ENCODE measurements at regions not wholly inside any gene's neighbourhood (a gene's known extent, or its start where the extent isn't known, plus 50 kb on each side); places are given as distances from the start of the nearest gene placed in this dataset.

DNA sequence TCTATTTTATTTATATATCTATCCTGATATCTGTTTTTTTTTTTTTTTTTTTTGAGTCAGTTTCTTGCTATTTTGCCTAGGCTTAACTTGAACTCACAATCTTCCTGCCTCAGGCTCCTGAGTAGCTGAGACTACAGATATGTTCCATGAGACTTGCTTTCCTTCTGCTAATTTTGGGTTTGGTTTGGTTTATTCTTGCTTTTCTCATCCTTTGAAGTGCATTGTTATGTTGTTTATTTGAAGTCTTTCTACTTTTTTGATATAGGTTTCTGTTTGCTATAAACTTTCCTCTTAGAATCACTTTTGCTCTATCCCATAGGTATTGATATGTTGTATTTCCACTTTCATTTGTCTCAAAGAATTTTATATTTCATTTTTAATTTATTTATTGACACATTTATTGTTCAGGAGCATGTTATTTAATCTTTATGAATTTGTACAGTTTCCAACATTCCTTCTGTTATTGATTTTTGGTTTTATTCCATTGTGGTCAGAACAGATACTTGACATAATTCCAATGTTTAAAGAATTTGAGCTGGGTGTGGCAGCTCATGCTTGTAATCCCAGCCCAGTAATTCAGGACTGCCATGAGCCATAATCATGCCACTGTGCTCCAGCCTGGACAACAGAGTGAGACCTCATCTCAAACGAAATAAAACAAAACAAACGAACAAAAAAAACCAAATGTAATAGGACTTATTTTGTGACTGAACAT lies 62.3 kb upstream of the PLSCR4 start:
- no peak overlapping the region for H3K27ac ChIP-seq

DNA sequence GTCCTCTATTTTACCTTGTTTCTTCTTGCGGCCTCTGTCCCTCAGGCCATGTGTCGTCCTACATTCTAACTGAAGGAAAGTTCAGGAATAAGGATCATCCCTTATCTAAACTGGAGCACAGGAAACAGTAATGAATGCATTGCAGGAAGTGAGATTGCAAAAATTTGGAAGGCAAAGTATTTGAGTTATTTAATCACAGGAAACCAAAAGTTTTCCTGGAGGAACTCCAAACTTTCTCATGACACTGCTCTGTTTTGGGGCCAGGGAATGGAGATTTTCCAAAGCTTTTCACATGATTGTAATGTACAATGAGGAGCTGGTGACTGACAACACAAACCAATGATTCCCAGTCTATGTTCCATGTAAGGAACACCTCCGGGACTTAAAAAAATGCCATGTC lies 57.8 kb upstream of the PLSCR4 start:
- TF ChIP-seq, protein P1, sequence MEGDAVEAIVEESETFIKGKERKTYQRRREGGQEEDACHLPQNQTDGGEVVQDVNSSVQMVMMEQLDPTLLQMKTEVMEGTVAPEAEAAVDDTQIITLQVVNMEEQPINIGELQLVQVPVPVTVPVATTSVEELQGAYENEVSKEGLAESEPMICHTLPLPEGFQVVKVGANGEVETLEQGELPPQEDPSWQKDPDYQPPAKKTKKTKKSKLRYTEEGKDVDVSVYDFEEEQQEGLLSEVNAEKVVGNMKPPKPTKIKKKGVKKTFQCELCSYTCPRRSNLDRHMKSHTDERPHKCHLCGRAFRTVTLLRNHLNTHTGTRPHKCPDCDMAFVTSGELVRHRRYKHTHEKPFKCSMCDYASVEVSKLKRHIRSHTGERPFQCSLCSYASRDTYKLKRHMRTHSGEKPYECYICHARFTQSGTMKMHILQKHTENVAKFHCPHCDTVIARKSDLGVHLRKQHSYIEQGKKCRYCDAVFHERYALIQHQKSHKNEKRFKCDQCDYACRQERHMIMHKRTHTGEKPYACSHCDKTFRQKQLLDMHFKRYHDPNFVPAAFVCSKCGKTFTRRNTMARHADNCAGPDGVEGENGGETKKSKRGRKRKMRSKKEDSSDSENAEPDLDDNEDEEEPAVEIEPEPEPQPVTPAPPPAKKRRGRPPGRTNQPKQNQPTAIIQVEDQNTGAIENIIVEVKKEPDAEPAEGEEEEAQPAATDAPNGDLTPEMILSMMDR (conservative IDR thresholded peaks at IDR 0.05), result no peak
- no peak for TF ChIP-seq ZFX (IDR thresholded peaks at IDR 0.05)
- H3K27ac ChIP-seq, result no peak overlapping the region

More for the DNA sequence above, 62.3 kb upstream of the PLSCR4 start:
- TF ChIP-seq ZFX (IDR thresholded peaks at IDR 0.05), result no peak
- TF ChIP-seq, protein P1 (conservative IDR thresholded peaks at IDR 0.05), result no peak

DNA sequence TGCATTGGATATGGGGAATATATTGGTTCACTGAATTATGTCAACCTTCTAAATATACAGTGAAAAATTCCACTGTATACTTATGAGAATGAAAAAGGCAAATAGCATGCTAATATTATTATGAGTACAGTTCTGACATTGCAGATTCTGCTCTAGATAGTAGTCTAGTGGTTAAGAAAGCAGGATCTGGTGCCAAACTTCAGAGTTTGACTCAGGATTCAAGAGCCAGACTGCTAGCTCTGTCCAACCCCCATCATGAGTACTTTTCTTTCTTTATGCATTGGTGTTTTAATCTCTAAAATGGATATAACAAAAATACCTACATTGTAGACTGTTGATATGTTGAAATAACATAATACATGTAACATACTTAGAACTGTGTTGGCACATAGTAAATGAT lies 57.3 kb upstream of the PLSCR4 start:
- H3K27ac ChIP-seq, result no peak overlapping the region
- TF ChIP-seq, protein P1 (conservative IDR thresholded peaks at IDR 0.05), result no peak
- no peak for TF ChIP-seq ZFX (IDR thresholded peaks at IDR 0.05)

DNA sequence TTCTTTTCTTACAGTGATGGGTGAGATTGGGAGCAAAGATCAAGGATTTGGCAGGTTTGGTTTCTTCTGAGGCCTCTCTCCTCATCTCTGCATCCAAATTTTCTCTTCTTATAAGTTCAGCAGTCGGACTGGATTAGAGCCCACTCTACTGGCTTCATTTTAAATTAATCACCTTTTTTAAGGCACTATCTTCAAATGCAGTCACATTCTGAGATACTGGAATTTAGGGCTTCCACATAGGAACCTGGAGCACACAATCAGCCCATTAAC lies 56.5 kb upstream of the PLSCR4 start:
- no peak overlapping the region for H3K27ac ChIP-seq
- TF ChIP-seq, protein P1 (conservative IDR thresholded peaks at IDR 0.05), result no peak
- TF ChIP-seq ZFX (IDR thresholded peaks at IDR 0.05), result no peak

DNA sequence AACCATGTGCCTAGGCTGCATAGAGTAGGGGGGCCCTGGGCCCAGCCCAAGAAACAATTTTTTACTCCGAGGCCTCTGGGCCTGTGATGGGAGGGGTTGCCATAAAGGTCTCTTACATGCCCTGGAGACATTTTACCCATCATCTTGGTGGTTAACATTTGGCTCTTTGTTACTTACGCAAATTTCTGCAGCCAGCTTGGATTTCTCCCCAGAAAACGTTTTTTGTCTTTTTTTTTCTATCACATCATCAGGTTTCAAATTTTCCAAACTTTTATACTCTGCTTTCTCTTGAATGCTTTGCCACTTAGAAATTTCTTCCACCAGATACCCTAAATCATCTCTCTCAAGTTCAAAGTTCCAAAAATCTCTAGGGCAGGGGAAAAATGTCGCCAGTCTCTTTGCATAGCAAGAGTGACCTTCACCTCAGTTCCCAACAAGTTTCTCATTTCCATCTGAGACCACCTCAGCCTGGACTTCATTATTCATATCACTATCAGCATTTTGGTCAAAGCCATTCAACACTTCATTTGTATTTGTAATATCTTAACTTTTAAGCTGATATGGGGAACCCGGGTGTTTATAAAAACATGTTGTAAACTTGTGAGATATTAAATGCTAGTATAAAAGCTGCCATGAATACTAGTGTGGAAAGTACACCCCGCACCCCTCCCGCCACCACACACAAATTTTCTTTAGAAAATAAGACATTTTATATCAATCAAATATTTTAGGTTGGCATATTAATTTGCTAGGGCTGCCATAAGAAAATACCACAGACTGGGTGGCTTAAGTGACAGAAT lies 56.0 kb upstream of the PLSCR4 start:
- no peak overlapping the region for H3K27ac ChIP-seq
- no peak for TF ChIP-seq ZFX (IDR thresholded peaks at IDR 0.05)
- TF ChIP-seq, protein P1 (conservative IDR thresholded peaks at IDR 0.05), result no peak

DNA sequence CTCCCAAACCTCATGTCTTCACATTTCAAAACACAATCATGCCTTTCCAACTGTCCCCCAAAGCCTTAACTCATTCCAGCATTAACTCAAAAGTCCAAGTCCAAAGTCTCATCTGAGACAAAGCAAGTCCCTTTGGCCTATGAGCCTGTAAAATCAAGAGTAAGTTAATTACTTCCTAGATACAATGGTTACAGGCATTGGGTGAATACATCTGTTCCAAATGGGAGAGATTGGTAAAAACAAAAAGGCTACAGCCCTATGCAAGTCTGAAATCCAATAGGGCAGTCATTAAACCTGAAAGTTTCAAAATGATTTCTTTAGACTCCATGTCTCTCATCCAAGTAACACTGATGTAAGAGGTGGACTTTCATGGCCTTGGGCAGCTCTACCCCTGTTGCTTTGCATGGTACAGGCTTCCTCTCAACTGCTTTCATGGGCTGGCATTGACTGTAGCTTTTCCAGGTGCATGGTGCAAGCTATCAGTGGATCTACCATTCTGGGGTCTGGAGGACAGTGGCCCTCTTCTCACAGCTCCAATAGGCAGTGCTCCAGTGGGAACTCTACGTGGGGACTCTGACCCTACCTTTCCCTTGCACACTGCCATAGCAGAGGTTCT lies 55.0 kb upstream of the PLSCR4 start:
- H3K27ac ChIP-seq, result no peak overlapping the region
- TF ChIP-seq, protein P1 (conservative IDR thresholded peaks at IDR 0.05), result no peak
- no peak for TF ChIP-seq ZFX (IDR thresholded peaks at IDR 0.05)

DNA sequence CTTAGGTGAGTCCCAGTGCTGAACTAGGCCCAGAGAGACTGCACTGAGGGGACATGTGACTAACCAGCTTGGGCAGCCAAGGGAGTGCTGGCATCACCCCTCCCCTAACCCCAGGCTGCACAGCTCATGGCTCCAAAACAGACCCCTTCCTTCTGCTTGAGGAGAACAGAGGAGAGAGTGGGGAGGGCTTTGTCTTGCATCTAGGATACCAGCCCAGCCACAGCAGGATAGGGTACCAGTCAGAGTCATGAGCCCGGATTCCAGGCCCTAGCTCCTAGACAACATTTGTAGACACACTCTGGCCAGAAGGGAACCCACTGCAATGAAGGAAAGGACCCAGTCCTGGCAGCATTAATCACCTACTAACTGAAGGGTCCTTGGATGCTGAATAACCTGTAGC lies 49.9 kb upstream of the PLSCR4 start:
- no peak overlapping the region for H3K27ac ChIP-seq
- TF ChIP-seq ZFX (IDR thresholded peaks at IDR 0.05), result no peak
- TF ChIP-seq, protein P1 (conservative IDR thresholded peaks at IDR 0.05), result no peak

All from C4-2B (cell line).